ENCODE measurements at regions not wholly inside any gene's neighbourhood (a gene's known extent, or its start where the extent isn't known, plus 50 kb on each side); places are given as distances from the start of the nearest gene placed in this dataset.

DNA sequence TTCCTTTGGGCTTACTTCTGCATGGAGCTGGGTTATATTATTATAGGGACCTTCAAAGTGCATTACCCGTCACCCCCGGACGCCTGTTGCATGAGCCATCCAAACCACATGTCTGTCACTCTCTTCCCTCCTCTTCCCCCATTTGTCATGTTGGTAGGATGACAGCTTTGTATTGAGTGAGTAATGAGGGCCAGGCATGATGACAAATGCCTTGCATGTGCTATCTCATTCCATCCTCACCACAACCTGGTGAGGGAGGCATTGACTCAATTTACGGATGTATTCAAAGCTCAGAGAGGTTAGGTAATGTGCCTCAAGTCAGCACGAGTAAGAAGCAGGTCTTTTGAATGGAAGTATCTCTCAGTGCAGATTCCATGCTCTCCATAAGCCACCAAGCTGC lies 510.5 kb upstream of the TNP1 start:
- DNase-seq: no peak
- Histone ChIP-seq H3K27me3 (ENCODE audit: insufficient read depth) (no peaks in the 10 kb centered on the region), H3K4me3 (ENCODE audit: low read depth in 2 of 2, low read length in 1 of 2) (no peak overlapping the region), H3K79me2 (ENCODE audit: insufficient read depth) (no peaks in the 10 kb centered on the region), H3K4me2 (no peak overlapping the region), H3K9ac (no peak overlapping the region), H3K9me3 (no peaks in the 10 kb centered on the region), H4K20me1 (ENCODE audit: insufficient read depth) (no peaks in the 10 kb centered on the region), H3K4me1 (ENCODE audit: control insufficient read depth in 1 of 2, insufficient read depth in 2 of 2, low read depth in 1 of 2, low read length in 1 of 2) (peaks cover 19 to 20% of the 10 kb centered on the region in 2 experiments), H3K9me2 (no peaks in the 10 kb centered on the region), H2AFZ (ENCODE audit: low read depth) (no peak overlapping the region), H3K36me3 (replicated peaks in 1 of 2; ENCODE audit: control insufficient read depth in 1 of 2, insufficient read depth in 2 of 2, low read length in 1 of 2) (no peaks in the 10 kb centered on the region), H3K27ac (ENCODE audit: low read depth in 2 of 2, low read length in 1 of 2) (no peak overlapping the region), H3F3A (replicated peaks; ENCODE audit: insufficient read depth) (peaks cover 12% of the 10 kb centered on the region)
- ChIA-PET CTCF (interaction anchor here (0.8 to 1.1 kb wide), 2 partner anchors 10 to 33 kb away, joined by 3 read pairs; no protein-coding TSS in a partner anchor), POLR2A (interaction anchor here (0.7 kb wide), 1 partner anchor 62 kb away, joined by 4 read pairs; no protein-coding TSS in a partner anchor)
- WGBS (ENCODE audit: low lambda C conversion rate): 55% methylated on average over 5 of the region's 5 CpGs
- TF ChIP-seq, protein P1, sequence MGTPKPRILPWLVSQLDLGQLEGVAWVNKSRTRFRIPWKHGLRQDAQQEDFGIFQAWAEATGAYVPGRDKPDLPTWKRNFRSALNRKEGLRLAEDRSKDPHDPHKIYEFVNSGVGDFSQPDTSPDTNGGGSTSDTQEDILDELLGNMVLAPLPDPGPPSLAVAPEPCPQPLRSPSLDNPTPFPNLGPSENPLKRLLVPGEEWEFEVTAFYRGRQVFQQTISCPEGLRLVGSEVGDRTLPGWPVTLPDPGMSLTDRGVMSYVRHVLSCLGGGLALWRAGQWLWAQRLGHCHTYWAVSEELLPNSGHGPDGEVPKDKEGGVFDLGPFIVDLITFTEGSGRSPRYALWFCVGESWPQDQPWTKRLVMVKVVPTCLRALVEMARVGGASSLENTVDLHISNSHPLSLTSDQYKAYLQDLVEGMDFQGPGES (IDR thresholded peaks at IDR 0.05; ENCODE audit: low read depth, low read length): no peak
- TF ChIP-seq TAF1 (IDR thresholded peaks at IDR 0.05; ENCODE audit: borderline replicate concordance, low read depth, low read length): no peak
- TF ChIP-seq RXRA (IDR thresholded peaks at IDR 0.05; ENCODE audit: borderline replicate concordance, low read depth): 0 out of 2 replicates have a peak, but pooled peaks have one; percentile 23
- TF ChIP-seq GABPA (IDR thresholded peaks at IDR 0.05; ENCODE audit: low read depth): no peak
- TF ChIP-seq MEF2A (IDR thresholded peaks at IDR 0.05; ENCODE audit: borderline replicate concordance, low read depth): no peak
- TF ChIP-seq MXI1 (IDR thresholded peaks at IDR 0.05; ENCODE audit: low read depth, low read length): no peak
- TF ChIP-seq GATA2 (CRISPR knock-in tag; IDR thresholded peaks at IDR 0.05): no peak
- TF ChIP-seq, protein P2, sequence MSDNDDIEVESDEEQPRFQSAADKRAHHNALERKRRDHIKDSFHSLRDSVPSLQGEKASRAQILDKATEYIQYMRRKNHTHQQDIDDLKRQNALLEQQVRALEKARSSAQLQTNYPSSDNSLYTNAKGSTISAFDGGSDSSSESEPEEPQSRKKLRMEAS (IDR thresholded peaks at IDR 0.05; ENCODE audit: low read depth): peak; percentile 61; the same call in 1 of the 2 replicates
- TF ChIP-seq, protein P3, sequence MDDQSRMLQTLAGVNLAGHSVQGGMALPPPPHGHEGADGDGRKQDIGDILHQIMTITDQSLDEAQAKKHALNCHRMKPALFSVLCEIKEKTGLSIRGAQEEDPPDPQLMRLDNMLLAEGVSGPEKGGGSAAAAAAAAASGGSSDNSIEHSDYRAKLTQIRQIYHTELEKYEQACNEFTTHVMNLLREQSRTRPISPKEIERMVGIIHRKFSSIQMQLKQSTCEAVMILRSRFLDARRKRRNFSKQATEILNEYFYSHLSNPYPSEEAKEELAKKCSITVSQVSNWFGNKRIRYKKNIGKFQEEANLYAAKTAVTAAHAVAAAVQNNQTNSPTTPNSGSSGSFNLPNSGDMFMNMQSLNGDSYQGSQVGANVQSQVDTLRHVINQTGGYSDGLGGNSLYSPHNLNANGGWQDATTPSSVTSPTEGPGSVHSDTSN (IDR thresholded peaks at IDR 0.05): peak; percentile 99
- peak; percentile 83 for TF ChIP-seq JUND (IDR thresholded peaks at IDR 0.05)
- TF ChIP-seq NFIC (IDR thresholded peaks at IDR 0.05; ENCODE audit: borderline replicate concordance): peak; percentile 39; the same call in 1 of the 2 replicates
- no peak for TF ChIP-seq FOXJ3 (CRISPR knock-in tag; IDR thresholded peaks at IDR 0.05)
- TF ChIP-seq, protein P4, sequence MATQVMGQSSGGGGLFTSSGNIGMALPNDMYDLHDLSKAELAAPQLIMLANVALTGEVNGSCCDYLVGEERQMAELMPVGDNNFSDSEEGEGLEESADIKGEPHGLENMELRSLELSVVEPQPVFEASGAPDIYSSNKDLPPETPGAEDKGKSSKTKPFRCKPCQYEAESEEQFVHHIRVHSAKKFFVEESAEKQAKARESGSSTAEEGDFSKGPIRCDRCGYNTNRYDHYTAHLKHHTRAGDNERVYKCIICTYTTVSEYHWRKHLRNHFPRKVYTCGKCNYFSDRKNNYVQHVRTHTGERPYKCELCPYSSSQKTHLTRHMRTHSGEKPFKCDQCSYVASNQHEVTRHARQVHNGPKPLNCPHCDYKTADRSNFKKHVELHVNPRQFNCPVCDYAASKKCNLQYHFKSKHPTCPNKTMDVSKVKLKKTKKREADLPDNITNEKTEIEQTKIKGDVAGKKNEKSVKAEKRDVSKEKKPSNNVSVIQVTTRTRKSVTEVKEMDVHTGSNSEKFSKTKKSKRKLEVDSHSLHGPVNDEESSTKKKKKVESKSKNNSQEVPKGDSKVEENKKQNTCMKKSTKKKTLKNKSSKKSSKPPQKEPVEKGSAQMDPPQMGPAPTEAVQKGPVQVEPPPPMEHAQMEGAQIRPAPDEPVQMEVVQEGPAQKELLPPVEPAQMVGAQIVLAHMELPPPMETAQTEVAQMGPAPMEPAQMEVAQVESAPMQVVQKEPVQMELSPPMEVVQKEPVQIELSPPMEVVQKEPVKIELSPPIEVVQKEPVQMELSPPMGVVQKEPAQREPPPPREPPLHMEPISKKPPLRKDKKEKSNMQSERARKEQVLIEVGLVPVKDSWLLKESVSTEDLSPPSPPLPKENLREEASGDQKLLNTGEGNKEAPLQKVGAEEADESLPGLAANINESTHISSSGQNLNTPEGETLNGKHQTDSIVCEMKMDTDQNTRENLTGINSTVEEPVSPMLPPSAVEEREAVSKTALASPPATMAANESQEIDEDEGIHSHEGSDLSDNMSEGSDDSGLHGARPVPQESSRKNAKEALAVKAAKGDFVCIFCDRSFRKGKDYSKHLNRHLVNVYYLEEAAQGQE (IDR thresholded peaks at IDR 0.05; ENCODE audit: low read depth, low read length): no peak
- peak in 1 of 2 experiments; percentile 80; a peak in 2 of 4 replicates for TF ChIP-seq EP300 (IDR thresholded peaks at IDR 0.05; ENCODE audit: borderline replicate concordance in 1 of 2, low read depth in 1 of 2, low read length in 1 of 2)
- TF ChIP-seq ELF1 (IDR thresholded peaks at IDR 0.05): no peak
- TF ChIP-seq POLR2AphosphoS5 (IDR thresholded peaks at IDR 0.05; ENCODE audit: low read depth, low read length): peak; percentile 62; the same call in 1 of the 2 replicates
- TF ChIP-seq, protein P5, sequence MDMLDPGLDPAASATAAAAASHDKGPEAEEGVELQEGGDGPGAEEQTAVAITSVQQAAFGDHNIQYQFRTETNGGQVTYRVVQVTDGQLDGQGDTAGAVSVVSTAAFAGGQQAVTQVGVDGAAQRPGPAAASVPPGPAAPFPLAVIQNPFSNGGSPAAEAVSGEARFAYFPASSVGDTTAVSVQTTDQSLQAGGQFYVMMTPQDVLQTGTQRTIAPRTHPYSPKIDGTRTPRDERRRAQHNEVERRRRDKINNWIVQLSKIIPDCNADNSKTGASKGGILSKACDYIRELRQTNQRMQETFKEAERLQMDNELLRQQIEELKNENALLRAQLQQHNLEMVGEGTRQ (IDR thresholded peaks at IDR 0.05; ENCODE audit: borderline replicate concordance, low read depth, low read length): no peak
- no peak for TF ChIP-seq EZH2phosphoT487 (IDR thresholded peaks at IDR 0.05; ENCODE audit: borderline replicate concordance, low read depth)
- TF ChIP-seq, protein P6, sequence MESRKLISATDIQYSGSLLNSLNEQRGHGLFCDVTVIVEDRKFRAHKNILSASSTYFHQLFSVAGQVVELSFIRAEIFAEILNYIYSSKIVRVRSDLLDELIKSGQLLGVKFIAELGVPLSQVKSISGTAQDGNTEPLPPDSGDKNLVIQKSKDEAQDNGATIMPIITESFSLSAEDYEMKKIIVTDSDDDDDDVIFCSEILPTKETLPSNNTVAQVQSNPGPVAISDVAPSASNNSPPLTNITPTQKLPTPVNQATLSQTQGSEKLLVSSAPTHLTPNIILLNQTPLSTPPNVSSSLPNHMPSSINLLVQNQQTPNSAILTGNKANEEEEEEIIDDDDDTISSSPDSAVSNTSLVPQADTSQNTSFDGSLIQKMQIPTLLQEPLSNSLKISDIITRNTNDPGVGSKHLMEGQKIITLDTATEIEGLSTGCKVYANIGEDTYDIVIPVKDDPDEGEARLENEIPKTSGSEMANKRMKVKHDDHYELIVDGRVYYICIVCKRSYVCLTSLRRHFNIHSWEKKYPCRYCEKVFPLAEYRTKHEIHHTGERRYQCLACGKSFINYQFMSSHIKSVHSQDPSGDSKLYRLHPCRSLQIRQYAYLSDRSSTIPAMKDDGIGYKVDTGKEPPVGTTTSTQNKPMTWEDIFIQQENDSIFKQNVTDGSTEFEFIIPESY (IDR thresholded peaks at IDR 0.05; ENCODE audit: borderline replicate concordance, low read depth): no peak
- TF ChIP-seq YY1 (IDR thresholded peaks at IDR 0.05; ENCODE audit: low read depth): no peak
- no peak for TF ChIP-seq NRF1 (IDR thresholded peaks at IDR 0.05; ENCODE audit: low read depth, low read length)
- peak; percentile 76 for TF ChIP-seq TEAD4 (IDR thresholded peaks at IDR 0.05; ENCODE audit: borderline replicate concordance, insufficient read depth)
- no peak for TF ChIP-seq FOXM1 (IDR thresholded peaks at IDR 0.05; ENCODE audit: low read depth)
- peak; percentile 67; the same call in 1 of the 2 replicates for TF ChIP-seq FOSL2 (IDR thresholded peaks at IDR 0.05; ENCODE audit: borderline replicate concordance, low read depth)
- no peak for TF ChIP-seq RFX5 (IDR thresholded peaks at IDR 0.05; ENCODE audit: low read length)
- TF ChIP-seq RAD21 (IDR thresholded peaks at IDR 0.05; ENCODE audit: low read length): no peak
- no peak for TF ChIP-seq CHD2 (IDR thresholded peaks at IDR 0.05; ENCODE audit: low read length, partially characterized antibody)
